ENCODE measurements at regions not wholly inside any gene's neighbourhood (a gene's known extent, or its start where the extent isn't known, plus 50 kb on each side); places are given as distances from the start of the nearest gene placed in this dataset.

DNA sequence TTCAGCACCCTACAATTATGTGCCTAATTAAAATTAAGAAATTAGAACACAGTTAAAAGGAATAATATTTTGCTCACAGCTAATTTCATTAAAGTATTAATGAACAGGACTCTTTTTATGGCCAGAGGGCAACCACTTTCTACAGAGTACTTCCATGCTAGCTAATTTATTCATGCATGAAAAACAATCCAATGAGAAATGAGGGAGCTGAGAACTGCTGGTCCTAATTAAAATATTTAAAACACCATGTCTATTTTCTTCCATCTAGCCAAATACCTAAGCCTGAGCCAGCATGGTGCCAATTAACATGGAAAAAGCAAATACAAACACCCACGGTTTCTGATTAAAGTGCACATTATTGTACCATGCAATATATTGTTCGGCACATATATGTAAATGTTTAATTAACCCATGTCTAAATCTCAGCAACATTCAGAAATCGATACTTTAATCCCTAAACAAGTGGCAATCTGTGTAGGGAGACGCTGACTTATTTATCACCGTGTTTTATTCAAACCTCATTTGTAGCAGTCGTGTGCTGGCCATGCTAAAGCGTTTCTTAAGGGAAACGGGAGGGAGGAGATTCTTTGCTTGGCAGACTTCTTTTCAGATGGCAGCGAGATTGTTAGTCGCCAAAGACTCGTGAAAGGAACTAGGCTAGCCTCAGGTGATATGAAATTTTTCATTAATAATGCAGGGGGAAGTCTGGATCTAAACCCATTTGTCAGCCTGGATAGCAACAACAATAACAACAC is 193.5 kb downstream of the ANXA2 start:
- TF ChIP-seq, protein P1, sequence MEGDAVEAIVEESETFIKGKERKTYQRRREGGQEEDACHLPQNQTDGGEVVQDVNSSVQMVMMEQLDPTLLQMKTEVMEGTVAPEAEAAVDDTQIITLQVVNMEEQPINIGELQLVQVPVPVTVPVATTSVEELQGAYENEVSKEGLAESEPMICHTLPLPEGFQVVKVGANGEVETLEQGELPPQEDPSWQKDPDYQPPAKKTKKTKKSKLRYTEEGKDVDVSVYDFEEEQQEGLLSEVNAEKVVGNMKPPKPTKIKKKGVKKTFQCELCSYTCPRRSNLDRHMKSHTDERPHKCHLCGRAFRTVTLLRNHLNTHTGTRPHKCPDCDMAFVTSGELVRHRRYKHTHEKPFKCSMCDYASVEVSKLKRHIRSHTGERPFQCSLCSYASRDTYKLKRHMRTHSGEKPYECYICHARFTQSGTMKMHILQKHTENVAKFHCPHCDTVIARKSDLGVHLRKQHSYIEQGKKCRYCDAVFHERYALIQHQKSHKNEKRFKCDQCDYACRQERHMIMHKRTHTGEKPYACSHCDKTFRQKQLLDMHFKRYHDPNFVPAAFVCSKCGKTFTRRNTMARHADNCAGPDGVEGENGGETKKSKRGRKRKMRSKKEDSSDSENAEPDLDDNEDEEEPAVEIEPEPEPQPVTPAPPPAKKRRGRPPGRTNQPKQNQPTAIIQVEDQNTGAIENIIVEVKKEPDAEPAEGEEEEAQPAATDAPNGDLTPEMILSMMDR (conservative IDR thresholded peaks at IDR 0.05; ENCODE audit: low read length) = no peak
- DNase-seq (ENCODE audit: low read depth) = no peak
- no peak overlapping the region for H3K4me3 ChIP-seq (ENCODE audit: low read length)

DNA sequence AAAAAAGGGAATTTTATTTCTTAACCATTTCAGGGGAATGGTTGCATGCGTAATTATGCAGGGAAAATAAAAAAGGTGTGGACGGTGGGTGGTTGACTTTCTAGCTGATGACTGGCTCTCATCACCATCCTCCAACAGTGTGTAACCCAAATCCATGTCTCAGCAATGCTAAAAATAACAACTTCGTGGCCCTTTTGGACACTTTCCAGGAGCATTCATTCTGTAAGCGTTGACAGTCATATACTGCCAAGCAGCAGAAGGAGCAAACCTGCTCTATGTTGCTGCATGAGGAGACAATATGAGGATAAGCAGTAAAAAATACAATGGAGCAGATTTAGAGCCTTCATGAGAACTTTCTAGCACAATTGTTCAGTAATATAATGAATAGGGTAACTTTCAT is 189.1 kb downstream of the ANXA2 start:
- H3K4me3 ChIP-seq (ENCODE audit: low read length) = no peak overlapping the region
- TF ChIP-seq, protein P1 (conservative IDR thresholded peaks at IDR 0.05; ENCODE audit: low read length) = no peak
- DNase-seq (ENCODE audit: low read depth) = peak; percentile 16

DNA sequence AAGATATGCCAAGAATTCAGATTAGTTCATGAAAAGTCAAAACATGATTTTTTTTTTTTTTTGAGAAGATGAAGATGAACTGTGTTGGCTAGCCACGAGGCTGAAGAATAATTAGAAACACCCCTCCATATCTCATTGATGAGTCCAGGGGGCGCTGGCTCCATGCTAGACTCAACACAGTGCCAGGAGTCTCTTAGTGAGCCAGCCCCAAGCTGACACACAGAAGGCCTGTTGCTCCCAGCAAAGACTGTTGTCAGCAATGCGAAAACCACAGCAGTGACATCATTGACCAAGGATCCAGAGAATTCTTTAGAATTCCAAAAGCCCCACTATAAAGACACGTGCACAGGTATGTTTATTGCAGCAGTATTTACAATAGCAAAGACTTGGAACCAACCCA is 185.2 kb downstream of the ANXA2 start:
- no peak overlapping the region for H3K4me3 ChIP-seq (ENCODE audit: low read length)
- peak; percentile 31 for DNase-seq (ENCODE audit: low read depth)
- TF ChIP-seq, protein P1 (conservative IDR thresholded peaks at IDR 0.05; ENCODE audit: low read length) = no peak

DNA sequence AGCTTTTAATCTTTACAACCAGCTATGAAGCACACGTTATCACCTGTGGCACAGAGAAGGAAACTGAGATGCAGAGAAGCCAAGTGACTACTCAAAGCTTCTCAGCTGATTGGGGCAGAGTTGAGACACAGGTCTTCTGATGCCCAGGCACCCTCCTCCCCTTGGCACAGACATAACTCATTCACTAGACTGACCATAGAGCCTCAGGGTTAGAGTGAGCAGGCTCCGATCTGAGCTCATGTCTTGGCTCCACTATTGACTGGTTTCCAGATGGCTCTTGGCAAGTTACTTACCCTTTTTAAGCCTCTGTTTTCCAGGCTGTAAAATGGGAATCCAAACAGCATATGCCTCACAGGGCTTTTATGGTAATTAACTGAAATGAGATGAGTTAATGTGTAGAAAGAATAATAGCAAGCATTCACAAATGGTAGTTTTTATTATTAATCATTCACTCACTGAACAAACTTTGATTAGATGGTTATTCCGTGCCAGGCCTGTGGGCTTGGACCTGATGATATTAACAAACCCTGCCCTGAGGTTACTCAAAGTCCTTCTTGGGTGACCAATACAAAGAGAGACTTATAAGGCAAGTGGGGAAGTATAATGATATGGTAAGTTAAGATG is 184.3 kb downstream of the ANXA2 start:
- TF ChIP-seq, protein P1 (conservative IDR thresholded peaks at IDR 0.05; ENCODE audit: low read length) = no peak
- no peak overlapping the region for H3K4me3 ChIP-seq (ENCODE audit: low read length)
- no peak for DNase-seq (ENCODE audit: low read depth)

DNA sequence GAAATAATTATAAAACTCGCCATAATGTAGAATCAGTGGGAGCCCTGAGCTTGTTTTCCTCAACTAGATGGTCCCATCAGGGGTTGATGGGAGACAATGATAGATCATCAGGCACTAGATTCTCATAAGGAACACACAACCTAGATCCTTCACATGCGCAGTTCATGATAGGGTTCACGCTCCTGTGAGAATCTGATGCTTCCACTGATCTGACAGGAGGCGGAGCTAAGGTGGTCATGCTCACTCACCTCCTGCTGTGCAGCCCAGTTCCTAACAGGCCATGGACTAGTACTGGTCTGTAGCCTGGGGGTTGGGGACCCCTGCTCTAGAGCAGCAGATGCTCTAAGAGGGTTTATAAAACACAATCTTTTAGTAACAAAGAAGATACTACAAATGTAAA is 183.6 kb downstream of the ANXA2 start:
- TF ChIP-seq, protein P1 (conservative IDR thresholded peaks at IDR 0.05; ENCODE audit: low read length) = no peak
- no peak for DNase-seq (ENCODE audit: low read depth)
- H3K4me3 ChIP-seq (ENCODE audit: low read length) = no peak overlapping the region

DNA sequence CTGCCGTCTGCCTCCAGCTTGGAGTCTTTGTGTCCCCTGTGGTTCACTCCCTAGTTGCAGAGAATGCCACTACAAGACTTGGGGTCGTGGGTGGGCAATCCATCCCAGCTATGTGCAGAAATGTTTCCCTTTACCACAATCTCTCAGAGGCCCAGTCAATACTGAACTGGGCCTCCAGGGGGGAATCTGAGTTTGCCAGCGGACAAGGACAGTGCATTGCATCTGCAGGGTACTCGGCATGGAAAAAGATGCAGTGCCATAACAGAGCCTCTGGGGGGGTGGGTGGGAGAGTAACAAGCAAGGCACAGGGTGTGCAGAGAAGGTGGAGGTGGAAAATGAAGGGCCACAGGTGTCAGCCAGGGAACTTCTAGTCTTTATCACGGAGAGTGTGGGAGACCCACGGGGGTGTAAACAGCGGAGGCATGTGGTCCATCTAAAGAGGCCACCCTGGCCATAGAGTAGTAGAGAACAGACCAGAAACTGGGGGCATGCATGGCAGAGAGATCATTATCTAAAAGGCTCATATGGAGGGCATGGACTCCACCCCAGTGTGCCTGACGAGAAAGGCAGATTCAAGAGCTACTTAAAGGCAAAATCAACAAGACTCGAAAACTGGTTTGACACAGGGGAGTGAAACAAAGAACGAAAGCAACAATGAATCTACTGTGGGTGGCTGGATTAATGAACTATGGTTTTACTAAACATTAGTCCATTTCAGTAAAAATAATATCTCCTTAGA is 182.4 kb downstream of the ANXA2 start:
- TF ChIP-seq, protein P1 (conservative IDR thresholded peaks at IDR 0.05; ENCODE audit: low read length) = no peak
- H3K4me3 ChIP-seq (ENCODE audit: low read length) = no peak overlapping the region
- no peak for DNase-seq (ENCODE audit: low read depth)
